Right cardiac atrium (tissue), 5 donors: ENCODE measurements at regions not wholly inside any gene's neighbourhood (a gene's known extent, or its start where the extent isn't known, plus 50 kb on each side); places are given as distances from the start of the nearest gene placed in this dataset.
"Not testable (repeated sequence)": the region's sequence is repeated elsewhere in the genome, so short reads cannot be mapped to it uniquely, and the experiment has no call there.

Experiments
- ATAC-seq, 2 donors: fragments of 200-7000 bp; cut with Tn5 transposase; one replicate each; pipeline versions ENCODE4 v1.8.0 to v1.9.1; 2020; ENCODE audit warnings: moderate library complexity in 2 of 2, mild to moderate bottlenecking in 1 of 2
- DNase-seq, 3 donors: peaks; one replicate each; pipeline ENCODE4 v3.0.0-alpha.2; 2020
- H3K27ac ChIP-seq: one replicate; pipeline ENCODE4 v1.5.1; 2013; ENCODE audit warnings: mild to moderate bottlenecking, low read length, control low read depth, moderate library complexity
- H3K27me3 ChIP-seq: one replicate; pipeline ENCODE4 v1.6.1; 2013; ENCODE audit not compliant: control insufficient read depth, insufficient read depth
- H3K4me1 ChIP-seq: one replicate; pipeline ENCODE4 v1.6.1; 2013; ENCODE audit warnings: low read length; ENCODE audit not compliant: control insufficient read depth, insufficient read depth
- H3K4me3 ChIP-seq: one replicate; pipeline ENCODE4 v1.5.1; 2013; ENCODE audit warnings: low read length, control low read depth
- H3K9me3 ChIP-seq: one replicate; pipeline ENCODE4 v1.6.1; 2013; ENCODE audit warnings: low read length; ENCODE audit not compliant: control insufficient read depth
- WGBS: extraction: QIAGEN DNeasy Blood & Tissue Kit; methylation state at CpG from one replicate; pipeline ENCODE4 v1.1.7; 2013; 5-methylcytosine and 5-hydroxymethylcytosine counted together
- intact Hi-C, 4 donors: fragments of 100-400 bp; cut with DNase I; formaldehyde crosslinking; loops; one replicate each; pipeline versions ENCODE4 v1.11.0 to v1.14.0; 2022 to 2023
- donor health status: healthy with polysubstance abuse.
- donor health status: DM: no; HTN: yes; CAD: no.
- donor health status: DM: no; HTN: no; CAD: no.
- donor health status: DM: no; HTN: yes; CAD: no; lungs with severe emphysema.
- donor health status: DM: yes; HTN: yes; CAD: no.

DNA sequence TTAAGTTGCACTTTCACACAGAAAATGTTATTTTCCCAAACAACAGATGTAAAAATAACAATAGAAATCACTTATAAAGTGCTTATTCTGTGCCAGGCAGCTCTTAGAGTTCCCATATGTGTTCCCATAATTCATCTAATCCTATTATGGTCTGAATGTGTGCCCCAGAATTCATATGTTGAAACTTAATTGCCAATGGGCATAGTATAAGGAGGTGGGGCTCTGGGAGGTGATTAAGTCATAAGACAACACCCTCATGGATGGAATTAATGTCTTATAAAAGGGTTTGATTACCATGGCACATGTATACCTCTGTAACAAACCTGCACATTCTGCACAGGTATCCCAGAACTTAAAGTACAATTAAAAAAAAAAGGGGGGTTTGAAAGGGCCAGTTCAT lies 92.7 kb downstream of the FZD1 start:
- intact Hi-C loops: loop anchor here in 1 of 4 donors (10.0 kb wide), 1 partner anchor 62 kb away; no protein-coding TSS in a partner anchor
- DNase-seq: no peak
- no peak overlapping the region for H3K27ac ChIP-seq
- ATAC-seq: no peak
- no peaks in the 10 kb centered on the region for H3K9me3 ChIP-seq
- H3K27me3 ChIP-seq: no peaks in the 10 kb centered on the region
- H3K4me3 ChIP-seq: no peak overlapping the region
- no peaks in the 10 kb centered on the region for H3K4me1 ChIP-seq

DNA sequence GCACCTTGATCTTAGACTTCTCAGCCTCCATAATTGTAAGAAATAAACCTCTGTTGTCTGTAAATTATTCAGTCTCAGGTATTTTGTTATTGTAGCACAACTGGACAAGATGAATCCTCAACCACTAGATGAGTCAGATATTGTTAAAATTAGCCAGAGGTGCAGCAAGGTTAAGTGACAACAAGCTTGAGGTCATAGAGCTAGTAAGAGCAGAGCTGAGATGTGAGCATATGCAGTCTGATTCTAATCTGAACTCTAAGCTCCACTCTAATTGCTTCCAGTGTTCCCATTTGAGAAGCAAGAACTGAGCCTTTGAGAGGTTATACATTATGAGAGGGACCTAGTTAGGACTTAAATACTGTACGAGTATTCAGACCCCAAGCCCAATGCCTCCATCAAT lies 93.1 kb downstream of the FZD1 start:
- no peak for DNase-seq
- no peak for ATAC-seq
- intact Hi-C loops: loop anchor here in 1 of 4 donors (10.0 kb wide), 1 partner anchor 63 kb away; no protein-coding TSS in a partner anchor
- Histone ChIP-seq H3K9me3 (no peaks in the 10 kb centered on the region), H3K27me3 (no peaks in the 10 kb centered on the region), H3K27ac (no peak overlapping the region), H3K4me3 (no peak overlapping the region), H3K4me1 (no peaks in the 10 kb centered on the region)
- 87% methylated on average over 1 of the region's 1 CpG for WGBS

DNA sequence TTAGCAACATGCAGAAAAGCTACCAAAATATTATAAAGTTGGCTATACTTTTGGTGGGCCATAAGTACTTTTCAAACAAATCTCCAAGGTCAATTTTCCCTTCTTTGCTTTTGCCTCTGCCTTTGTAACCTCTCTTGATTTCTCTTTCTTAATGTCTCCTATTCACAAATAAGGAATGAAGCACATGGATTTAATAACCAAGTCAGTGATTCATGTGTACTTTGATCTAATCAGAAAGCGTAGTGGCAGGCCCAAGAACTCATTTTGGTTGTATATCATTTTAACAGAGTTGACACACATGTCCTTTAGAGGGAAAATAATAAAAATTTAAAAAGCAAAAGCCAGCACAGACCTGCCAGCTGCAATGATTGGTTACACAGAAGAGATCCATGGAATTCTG lies 93.7 kb downstream of the FZD1 start:
- DNase-seq (no peak), ATAC-seq (no peak)
- intact Hi-C loops: loop anchor here in 1 of 4 donors (10.0 kb wide), 1 partner anchor 63 kb away; no protein-coding TSS in a partner anchor
- H3K27ac ChIP-seq: no peak overlapping the region
- no peaks in the 10 kb centered on the region for H3K9me3 ChIP-seq
- no peak overlapping the region for H3K4me3 ChIP-seq
- 93% methylated on average over 1 of the region's 1 CpG for WGBS
- H3K27me3 ChIP-seq: no peaks in the 10 kb centered on the region
- no peaks in the 10 kb centered on the region for H3K4me1 ChIP-seq

DNA sequence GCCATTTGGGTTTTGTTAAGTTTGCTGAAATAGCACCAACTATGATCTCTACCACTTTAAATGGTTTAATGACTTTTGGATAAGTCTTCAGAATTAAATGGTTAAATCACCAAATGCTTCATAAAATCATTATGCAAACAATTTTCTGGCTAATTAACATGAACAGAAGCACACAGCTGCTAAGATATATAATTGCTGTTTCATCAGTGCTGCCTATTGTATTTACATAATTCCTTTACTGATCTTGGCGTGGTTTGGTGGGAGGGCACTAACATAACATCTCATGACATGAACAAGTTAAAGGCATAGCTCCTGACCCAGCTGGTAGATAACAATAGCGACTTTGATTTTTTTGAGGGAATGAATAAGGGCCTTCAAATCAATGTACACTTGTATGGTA lies 94.1 kb downstream of the FZD1 start:
- no peak overlapping the region for H3K27ac ChIP-seq
- no peaks in the 10 kb centered on the region for H3K27me3 ChIP-seq
- 92% methylated on average over 2 of the region's 2 CpGs for WGBS
- H3K4me1 ChIP-seq: no peaks in the 10 kb centered on the region
- H3K9me3 ChIP-seq: no peaks in the 10 kb centered on the region
- intact Hi-C loops: loop anchor here in 1 of 4 donors (10.0 kb wide), 1 partner anchor 64 kb away; no protein-coding TSS in a partner anchor
- ATAC-seq (no peak), DNase-seq (no peak)
- H3K4me3 ChIP-seq: no peak overlapping the region

DNA sequence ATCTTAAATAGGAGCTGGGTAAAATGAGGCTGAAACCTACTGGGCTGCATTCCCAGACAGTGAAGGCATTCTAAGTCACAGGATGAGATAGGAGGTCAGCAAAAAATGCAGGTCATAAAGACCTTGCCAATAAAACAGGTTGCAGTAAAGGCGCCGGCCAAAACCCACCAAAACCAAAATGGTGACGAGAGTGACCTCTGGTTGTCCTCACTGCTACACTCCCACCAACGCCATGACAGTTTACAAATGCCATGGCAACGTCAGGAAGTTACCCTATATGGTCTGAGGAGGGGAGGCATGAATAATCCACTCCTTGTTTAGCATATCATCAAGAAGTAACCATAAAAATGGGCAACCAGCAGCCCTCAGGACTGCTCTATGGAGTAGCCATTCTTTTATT lies 100.9 kb downstream of the FZD1 start:
- H3K27me3 ChIP-seq, H3K4me1 ChIP-seq, H3K27ac ChIP-seq, H3K9me3 ChIP-seq, intact Hi-C loops, DNase-seq, ATAC-seq, H3K4me3 ChIP-seq: not testable (repeated sequence)
- WGBS: 79% methylated on average over 5 of the region's 5 CpGs

DNA sequence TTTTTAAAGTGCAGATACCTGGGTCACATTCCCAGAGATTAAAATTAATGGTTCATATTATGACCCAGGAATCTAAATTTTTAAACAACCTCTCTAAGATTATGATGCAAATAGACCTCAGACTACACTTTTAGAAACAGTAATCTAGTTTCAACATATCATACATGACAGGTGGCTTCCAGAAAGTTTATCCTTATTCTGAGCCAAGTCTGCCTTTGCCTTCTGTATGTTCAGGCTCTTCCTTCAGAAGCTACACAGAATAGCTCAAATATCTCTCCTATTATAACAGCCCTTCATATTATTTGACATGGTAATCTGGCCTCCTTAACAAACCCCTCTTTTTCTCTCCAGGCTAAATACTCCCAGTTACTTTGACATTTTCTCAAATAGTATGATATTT lies 101.9 kb downstream of the FZD1 start:
- no peaks in the 10 kb centered on the region for H3K9me3 ChIP-seq
- no peak overlapping the region for H3K27ac ChIP-seq

DNA sequence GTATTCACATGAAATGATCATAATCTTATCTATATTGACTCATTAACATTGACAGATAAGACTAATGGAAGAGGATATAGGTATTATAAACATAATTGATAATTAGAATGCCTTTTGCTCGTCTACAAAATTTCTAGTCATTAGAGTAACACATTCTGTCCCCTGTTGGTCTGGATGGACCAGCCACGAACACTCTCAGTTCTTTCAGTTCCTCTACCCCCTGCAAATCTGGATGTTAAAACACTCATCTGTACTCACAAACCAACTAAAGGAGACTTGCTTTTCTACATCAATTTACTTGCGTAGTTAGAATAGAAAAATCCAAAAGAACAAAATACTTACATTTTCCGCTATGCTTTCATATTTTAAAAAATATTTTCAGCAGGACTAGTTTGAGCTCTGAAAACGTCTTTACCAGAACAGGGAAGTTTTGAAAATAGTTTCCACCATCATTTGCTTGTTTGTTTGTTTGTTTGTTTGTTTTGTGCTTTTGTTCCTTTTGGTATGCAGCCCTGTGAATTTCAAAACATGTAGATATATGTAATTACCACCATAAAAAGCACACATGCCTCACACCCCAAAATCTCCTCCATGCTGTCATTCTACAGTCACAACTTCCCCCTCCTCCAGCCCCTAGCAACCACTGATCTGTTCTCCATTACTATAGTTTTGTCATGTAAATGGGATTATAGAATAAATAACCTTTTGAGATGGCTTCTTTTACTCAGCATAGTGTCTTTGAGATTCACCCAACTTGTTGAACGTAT lies 103.8 kb downstream of the FZD1 start:
- no peak overlapping the region for H3K4me3 ChIP-seq
- H3K27me3 ChIP-seq: no peaks in the 10 kb centered on the region
- H3K9me3 ChIP-seq: no peaks in the 10 kb centered on the region
- H3K4me1 ChIP-seq: no peaks in the 10 kb centered on the region
- ATAC-seq (no peak), DNase-seq (no peak)
- WGBS: 86% methylated on average over 6 of the region's 6 CpGs
- no peak overlapping the region for H3K27ac ChIP-seq
- intact Hi-C loops: no loop called here

More for the DNA sequence above, 101.9 kb downstream of the FZD1 start:
- intact Hi-C loops: no loop called here
- no peak for ATAC-seq
- DNase-seq: no peak
- H3K27me3 ChIP-seq: no peaks in the 10 kb centered on the region
- no peak overlapping the region for H3K4me3 ChIP-seq
- H3K4me1 ChIP-seq: no peaks in the 10 kb centered on the region

DNA sequence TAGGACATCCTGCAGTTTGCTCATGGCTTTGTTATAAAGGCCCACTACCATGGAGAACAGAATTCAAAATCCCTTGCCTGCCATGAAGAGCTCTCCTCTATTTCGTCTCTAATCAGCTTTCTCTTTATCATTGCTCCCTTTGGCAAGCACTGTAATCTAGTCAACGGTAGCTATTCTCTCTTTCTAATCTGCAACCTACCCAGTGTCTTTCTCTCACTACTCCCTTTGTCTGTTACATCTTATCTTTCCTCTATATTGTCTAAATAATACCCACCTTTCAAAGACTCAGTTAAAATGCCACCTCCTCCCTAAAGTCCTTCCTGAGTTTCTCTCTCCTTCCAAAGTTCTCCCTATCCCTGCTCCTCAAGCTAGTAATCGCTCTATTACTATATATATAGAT lies 108.1 kb downstream of the FZD1 start:
- no peak for ATAC-seq
- 56% methylated on average over 3 of the region's 3 CpGs for WGBS
- Histone ChIP-seq H3K27me3 (no peaks in the 10 kb centered on the region), H3K27ac (no peak overlapping the region), H3K9me3 (no peaks in the 10 kb centered on the region), H3K4me3 (no peak overlapping the region), H3K4me1 (no peaks in the 10 kb centered on the region)
- DNase-seq: no peak
- intact Hi-C loops: no loop called here

DNA sequence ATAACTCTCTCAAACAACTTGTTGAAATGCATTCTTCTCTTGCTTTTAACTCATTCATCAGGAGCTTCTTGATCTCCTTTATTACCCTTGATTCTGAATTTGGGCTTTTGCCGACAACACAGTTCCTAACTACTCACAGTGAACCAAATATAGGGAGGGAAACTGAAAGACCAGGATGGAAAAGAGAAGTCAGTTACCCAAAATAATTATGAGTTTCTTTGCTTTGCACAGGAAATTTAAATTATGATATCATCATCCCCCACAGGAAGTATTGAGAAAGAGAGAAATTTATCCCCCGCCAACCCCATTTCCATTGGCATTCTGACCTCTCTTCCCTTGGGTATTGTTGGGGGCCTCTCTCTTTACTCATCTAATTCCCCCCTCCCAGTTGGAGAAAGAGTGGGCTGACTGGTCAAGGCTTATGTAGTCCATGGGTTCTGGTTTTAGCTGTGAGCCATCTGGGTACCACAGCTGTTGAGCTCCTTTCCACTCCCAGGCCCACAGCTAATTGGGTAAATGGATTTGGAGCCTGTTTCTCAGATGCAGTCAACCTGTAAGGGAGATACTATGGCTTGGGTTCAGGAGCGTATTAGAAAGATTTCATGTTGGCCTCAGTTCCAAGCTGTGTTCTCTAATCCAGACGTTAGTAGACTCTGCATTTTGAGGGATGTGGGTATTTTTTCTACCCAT lies 109.0 kb downstream of the FZD1 start:
- WGBS: 62% methylated on average over 4 of the region's 4 CpGs
- no peak for ATAC-seq
- intact Hi-C loops: no loop called here

DNA sequence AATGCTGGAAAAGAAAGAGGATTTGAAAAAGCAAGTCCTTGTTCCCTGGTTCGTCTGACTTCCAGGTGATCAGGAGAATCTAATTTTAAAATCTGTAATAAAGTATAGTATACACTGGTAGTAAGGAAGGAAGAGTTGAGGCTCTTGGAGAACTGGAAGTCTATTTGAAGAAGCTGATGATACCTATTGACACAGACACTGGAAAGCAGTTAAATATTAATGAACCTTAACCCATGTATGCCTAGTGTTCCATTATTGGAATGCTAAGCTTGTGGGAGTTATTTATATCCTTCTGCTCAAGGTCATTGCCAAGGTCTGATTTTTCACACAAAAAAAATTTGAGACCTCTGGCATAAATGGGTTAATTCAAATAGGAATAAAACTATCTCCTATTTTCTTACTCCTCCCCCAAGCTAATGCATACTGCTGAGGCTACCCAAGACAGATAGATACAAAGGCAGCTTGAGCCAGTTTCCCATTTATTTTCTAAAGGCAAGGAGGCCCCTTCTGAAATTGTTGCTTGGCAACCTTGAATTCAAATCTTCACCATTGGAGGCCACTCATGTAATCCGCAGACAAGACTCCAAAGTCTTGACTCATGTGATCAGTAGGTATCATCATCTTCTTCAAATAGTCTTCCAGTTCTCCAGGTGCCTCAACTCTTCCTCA lies 110.2 kb downstream of the FZD1 start:
- ATAC-seq: no peak
- DNase-seq: no peak
- Histone ChIP-seq H3K4me1 (no peaks in the 10 kb centered on the region), H3K27ac (no peak overlapping the region), H3K9me3 (no peaks in the 10 kb centered on the region), H3K4me3 (no peak overlapping the region), H3K27me3 (no peaks in the 10 kb centered on the region)
- intact Hi-C loops: no loop called here
- 97% methylated on average over 2 of the region's 2 CpGs for WGBS

More for the DNA sequence above, 109.0 kb downstream of the FZD1 start:
- Histone ChIP-seq H3K27me3 (no peaks in the 10 kb centered on the region), H3K9me3 (no peaks in the 10 kb centered on the region), H3K4me1 (no peaks in the 10 kb centered on the region), H3K4me3 (no peak overlapping the region), H3K27ac (no peak overlapping the region)
- no peak for DNase-seq

DNA sequence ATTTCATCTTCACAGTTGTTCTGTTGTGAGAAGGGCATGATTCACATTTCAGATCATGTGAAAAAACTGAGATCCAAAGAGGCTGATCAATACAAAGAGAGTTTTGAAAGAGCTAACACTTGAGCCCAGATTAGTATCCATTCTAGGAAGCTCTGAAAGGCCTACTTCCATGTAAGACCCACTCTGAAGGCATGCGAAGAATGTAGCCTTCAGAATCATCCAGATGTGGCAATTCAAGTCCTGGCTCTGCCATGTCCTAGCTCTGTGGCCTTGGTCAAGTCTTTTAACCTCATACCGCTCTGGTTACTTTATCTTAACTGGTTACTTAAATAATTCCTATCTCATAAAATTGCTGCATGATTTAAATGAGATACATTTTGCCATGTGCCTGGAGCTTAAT lies 111.1 kb downstream of the FZD1 start:
- DNase-seq (no peak), ATAC-seq (no peak)
- WGBS: 98% methylated on average over 2 of the region's 2 CpGs

More for the DNA sequence above, 111.1 kb downstream of the FZD1 start:
- no peak overlapping the region for H3K27ac ChIP-seq
- no peaks in the 10 kb centered on the region for H3K4me1 ChIP-seq
- no peaks in the 10 kb centered on the region for H3K27me3 ChIP-seq
- intact Hi-C loops: no loop called here
- no peaks in the 10 kb centered on the region for H3K9me3 ChIP-seq
- no peak overlapping the region for H3K4me3 ChIP-seq
